ENCODE measurements at regions not wholly inside any gene's neighbourhood (a gene's known extent, or its start where the extent isn't known, plus 50 kb on each side); places are given as distances from the start of the nearest gene placed in this dataset.
"Not testable (repeated sequence)": the region's sequence is repeated elsewhere in the genome, so short reads cannot be mapped to it uniquely, and the experiment has no call there.

DNA sequence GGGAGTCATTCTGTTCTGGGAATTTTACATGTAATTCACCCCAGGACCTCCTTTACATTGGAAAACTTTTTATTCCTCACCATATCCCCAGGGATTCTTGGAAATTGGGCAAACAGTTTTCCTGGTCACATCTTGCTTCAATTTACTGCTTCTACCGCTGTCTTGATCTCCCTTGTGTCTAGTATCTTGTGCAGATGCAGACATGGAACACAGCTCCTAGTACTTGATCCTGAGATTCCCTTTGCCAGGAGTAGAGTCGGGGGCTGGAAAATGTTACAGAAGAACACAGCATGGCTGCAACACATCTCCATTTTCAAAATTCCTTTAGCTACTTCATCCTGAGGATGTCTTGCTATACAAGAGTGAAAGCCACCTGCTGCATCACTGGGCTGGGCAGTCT lies 472.8 kb downstream of the PLCL1 start:
- DNase-seq: no peak

DNA sequence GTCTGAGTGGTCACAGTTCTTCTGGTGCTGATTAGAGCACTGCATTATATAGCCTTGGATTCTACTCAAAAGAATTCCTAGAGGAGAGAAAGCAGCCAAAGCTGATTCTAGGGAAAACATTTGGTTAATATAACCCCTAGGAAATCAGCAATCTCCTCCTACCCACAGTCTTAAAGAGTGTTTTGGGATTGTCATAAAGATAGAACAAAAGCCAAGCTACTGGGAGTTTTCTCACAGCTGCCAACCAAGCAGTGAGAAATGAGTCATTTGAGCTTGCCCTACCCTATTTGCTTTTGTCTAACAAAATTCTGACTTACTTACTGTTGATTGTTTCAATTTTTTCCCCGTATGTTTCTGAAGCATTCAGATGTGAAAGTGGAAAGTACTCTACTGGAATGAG lies 469.3 kb downstream of the PLCL1 start:
- no peak for DNase-seq

GRCh38 chr2:198270157-198270556 lies 465.8 kb downstream of the PLCL1 start:
- DNase-seq: not testable (repeated sequence)

GRCh38 chr2:198268519-198268918 lies 464.1 kb downstream of the PLCL1 start:
- DNase-seq: no peak

DNA sequence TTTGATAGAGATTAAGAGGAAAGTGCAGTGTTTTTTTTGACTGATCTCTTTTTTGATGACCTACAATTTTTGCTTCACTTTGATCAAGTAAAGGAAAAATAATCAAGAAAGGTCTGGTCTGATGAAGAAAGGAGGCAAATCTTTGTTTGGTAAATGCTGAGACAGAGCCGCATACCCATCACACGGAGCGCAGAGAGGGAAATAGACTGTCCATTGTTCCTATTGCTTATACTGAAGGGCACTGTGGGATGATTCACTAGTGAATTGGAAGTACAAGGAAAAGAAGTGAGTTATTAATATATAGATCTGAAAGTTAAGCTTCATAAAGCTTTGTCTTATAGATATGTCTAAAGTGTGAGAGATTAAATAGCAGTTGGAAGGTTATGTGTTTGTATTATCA lies 455.1 kb downstream of the PLCL1 start:
- no peak for DNase-seq

GRCh38 chr2:198254536-198255090 lies 450.2 kb downstream of the PLCL1 start:
- DNase-seq: no peak

- no peak for DNase-seq
Observed at GRCh38 chr2:198253995-198254394, 449.6 kb downstream of the PLCL1 start.

- no peak for DNase-seq
Observed at GRCh38 chr2:198252472-198252871, 448.1 kb downstream of the PLCL1 start.

DNA sequence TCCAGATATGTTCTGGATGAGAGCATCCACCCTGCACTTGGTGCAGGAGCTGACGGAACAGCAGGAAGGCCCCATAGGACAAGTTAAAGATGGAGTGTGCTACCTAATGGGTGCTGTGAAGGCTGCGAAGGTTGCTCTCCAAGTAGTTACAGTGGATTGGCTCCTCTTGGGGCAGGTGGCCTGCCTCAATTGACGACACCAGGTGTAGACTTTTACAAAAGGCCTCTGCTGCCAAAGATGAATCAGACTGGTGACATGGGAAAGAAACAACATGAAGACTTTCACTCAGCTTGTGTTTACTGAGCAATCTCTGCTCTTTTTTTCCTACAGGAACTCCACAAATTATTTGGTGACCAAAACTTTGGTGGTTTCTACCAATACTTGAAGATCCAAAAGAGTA lies 437.7 kb downstream of the PLCL1 start:
- no peak for DNase-seq

- DNase-seq: no peak
Observed at GRCh38 chr2:198238429-198238828, 434.0 kb downstream of the PLCL1 start.

- no peak for DNase-seq
Observed at GRCh38 chr2:198236338-198236737, 431.9 kb downstream of the PLCL1 start.

DNA sequence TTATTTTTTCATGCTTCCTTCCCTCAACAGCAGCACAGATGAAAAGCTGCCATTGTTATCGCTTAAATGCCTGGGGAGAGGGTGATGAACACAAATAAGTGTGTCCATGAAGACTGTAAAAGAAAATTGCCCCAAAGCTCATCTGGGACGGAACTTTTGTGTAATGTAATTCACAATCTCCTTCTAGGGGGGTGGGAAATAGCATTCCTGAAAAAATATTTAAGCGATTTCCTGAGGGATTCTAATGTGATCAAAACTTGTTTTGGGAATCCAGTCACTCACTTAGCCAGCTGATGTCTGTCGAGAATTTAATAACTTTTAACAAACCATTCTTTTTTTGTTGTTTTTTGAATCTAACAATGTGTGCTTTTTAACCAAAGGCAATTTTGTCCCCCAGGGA lies 427.9 kb downstream of the PLCL1 start:
- no peak for DNase-seq

GRCh38 chr2:198231562-198231961 lies 427.2 kb downstream of the PLCL1 start:
- no peak for DNase-seq

DNA sequence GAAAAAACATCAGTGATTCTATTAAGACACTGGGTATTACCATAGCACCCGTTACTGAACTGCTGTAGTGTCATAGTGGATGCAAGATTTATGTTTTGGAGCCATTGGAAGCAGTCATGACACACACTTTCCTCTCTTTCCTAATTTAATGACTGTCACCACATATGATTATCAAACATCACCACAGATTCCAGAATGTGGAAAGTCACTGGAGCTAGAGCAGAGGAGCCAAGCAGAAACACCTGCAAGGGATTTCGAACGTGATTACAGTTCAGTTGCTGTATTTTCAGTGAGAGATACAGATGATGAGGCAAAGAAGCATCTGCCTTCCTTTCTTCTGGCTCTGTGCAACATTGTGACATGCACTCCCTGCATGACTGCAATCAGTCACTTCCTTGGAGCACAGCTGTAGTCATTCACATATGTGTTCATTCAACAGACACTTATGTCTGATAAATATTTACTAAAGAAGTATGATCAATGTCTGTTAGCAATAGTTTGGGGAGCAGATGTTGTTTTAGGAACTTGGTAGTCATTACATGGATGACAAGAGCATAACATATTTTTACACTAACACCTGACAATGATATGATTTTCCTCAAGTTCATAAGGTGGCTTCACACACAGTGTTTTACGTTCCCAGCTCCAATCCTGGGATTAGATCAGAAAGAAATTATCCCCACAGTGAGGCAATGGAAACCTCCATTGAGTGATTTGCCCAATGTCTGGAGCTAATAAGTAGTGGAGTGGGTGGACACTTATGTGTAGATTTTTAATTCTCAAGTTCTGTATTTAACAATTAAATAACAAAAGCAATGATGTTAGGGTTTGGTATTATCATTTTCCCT lies 416.6 kb downstream of the PLCL1 start:
- no peak for DNase-seq

- no peak for DNase-seq
Observed at GRCh38 chr2:198219292-198219691, 414.9 kb downstream of the PLCL1 start.

DNA sequence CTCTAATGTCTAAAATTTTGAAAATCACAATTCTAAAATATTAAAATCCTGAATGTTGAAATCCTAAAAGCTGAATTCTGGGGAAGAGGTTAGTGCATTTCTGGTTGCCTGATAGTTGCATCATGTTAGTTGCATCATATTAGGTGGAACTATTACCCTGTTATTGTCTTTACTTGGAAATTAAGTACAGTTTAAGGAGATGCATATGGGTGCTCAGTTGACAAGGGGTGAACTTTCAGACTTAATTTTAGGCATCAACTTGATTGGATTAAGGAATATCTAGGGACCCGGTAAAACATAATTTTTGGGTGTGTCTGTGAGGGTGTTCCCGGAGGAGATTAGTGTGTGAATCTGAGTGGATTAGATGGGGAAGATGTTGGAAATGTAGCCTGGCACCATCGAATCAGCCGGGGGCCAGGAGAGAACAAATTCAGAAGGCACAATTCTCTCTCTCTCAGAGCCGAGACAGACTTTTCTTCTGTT lies 409.8 kb downstream of the PLCL1 start:
- no peak for DNase-seq

- no peak for DNase-seq
Observed at GRCh38 chr2:198213253-198213652, 408.9 kb downstream of the PLCL1 start.

GRCh38 chr2:198211706-198212105 lies 407.3 kb downstream of the PLCL1 start:
- DNase-seq: no peak

DNA sequence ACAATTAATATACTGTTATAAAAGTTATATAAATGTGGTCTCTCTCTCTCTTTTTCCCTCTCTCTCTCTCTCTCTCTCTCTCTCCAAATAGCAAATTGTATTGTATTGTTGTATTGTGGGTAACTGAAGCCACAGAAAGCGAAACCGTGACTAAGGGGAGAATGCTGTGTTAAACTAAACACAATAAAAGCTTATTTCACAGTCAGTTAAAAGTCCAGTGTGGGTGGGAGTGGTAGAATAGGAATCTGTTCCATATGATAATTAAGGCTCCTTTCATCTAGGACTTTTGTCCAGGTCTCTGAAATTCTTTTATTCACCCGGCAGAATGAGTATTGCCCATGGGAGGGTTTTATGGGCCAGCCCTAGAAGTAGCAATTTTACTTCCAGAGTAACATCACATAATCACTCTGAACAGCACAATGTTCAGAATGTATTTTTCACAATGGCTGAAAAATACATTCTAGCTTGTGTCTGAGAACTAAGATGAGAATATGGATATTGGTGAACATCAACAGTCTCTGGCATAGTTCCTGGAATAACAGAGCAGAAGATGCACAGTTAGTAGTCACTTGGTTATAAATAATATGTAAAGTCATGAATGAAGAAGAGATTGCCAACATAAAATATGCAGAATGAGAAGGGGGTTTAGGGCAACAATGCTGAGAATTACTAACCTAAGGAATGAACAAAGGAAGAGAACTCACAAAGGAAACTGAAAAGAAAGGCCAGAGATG lies 399.1 kb downstream of the PLCL1 start:
- DNase-seq: no peak
